Neural progenitor cell (in vitro differentiated cells): ENCODE measurements at regions not wholly inside any gene's neighbourhood (a gene's known extent, or its start where the extent isn't known, plus 50 kb on each side); places are given as distances from the start of the nearest gene placed in this dataset.

Source experiments
- CTCF ChIP-seq: fragments of 200-600 bp; sonication (generic); IDR thresholded peaks from 2 replicates; pipeline ENCODE4 v1.5.1; 2017; ENCODE audit warnings: antibody characterized with exemption, mild to moderate bottlenecking
- EZH2phosphoT487 ChIP-seq: fragments of 200-600 bp; sonication (generic); IDR thresholded peaks from 2 replicates; pipeline ENCODE4 v1.6.1; 2017; ENCODE audit warnings: antibody characterized with exemption

- TF ChIP-seq CTCF (no peak), EZH2phosphoT487 (no peak)
Observed at GRCh38 chr3:180330440-180330839, 271.5 kb upstream of the TTC14 start.
